IgD-negative memory B cell (primary cell): ENCODE measurements at regions not wholly inside any gene's neighbourhood (a gene's known extent, or its start where the extent isn't known, plus 50 kb on each side); places are given as distances from the start of the nearest gene placed in this dataset.
A peak's percentile ranks its signal among the peaks of the same experiment; 100 is the strongest.

Source experiments
- H3K27ac Mint-ChIP-seq, 3 donors: one replicate each; pipeline ENCODE4 v1.8.0; 2020 to 2022; ENCODE audit warnings: mild to moderate bottlenecking in 3 of 3, mixed read lengths in 3 of 3, moderate library complexity in 1 of 3
- H3K27me3 Mint-ChIP-seq: one replicate; pipeline ENCODE4 v1.8.0; 2021; ENCODE audit warnings: mixed read lengths
- H3K36me3 Mint-ChIP-seq: one replicate; pipeline ENCODE4 v1.8.0; 2020; ENCODE audit warnings: mild to moderate bottlenecking, mixed read lengths
- H3K4me1 Mint-ChIP-seq, 3 donors: one replicate each; pipeline ENCODE4 v1.8.0; 2020 to 2022; ENCODE audit warnings: mixed read lengths in 3 of 3, mild to moderate bottlenecking in 1 of 3
- H3K4me3 Mint-ChIP-seq, 4 donors: one replicate each; pipeline ENCODE4 v1.8.0; 2020 to 2022; ENCODE audit warnings: mild to moderate bottlenecking in 4 of 4, mixed read lengths in 4 of 4, moderate library complexity in 3 of 4
- H3K9me3 Mint-ChIP-seq, 3 donors: one replicate each; pipeline ENCODE4 v1.8.0; 2020 to 2021; ENCODE audit warnings: mixed read lengths in 3 of 3, mild to moderate bottlenecking in 1 of 3

DNA sequence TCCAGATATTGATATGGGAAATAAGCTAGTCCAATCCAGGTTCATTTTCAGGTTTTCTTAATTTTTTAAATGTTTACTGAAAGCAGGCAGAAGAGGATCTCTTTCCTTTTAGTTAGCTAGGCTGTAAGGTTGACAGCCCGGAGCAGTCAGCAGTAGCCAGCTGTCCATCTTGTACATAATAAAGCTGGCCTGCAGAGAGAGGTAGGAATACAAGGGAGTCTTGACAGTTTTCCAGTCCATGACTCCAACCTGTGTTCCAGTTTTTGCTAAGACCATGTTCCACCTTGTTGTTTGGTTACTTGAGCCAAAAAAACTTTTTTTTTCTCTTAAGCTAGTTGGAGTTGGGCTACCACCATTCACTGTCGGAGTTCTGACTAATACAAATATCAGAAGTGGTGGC lies 402.7 kb upstream of the TEX13C start:
- peaks cover 0 to 2% (median 0%) of the 10 kb centered on the region in 3 donors for H3K9me3 Mint-ChIP-seq
- H3K4me3 Mint-ChIP-seq: no peak overlapping the region
- no peaks in the 10 kb centered on the region for H3K36me3 Mint-ChIP-seq
- H3K27ac Mint-ChIP-seq: no peak overlapping the region
- no peaks in the 10 kb centered on the region for H3K4me1 Mint-ChIP-seq
- H3K27me3 Mint-ChIP-seq: no peaks in the 10 kb centered on the region

DNA sequence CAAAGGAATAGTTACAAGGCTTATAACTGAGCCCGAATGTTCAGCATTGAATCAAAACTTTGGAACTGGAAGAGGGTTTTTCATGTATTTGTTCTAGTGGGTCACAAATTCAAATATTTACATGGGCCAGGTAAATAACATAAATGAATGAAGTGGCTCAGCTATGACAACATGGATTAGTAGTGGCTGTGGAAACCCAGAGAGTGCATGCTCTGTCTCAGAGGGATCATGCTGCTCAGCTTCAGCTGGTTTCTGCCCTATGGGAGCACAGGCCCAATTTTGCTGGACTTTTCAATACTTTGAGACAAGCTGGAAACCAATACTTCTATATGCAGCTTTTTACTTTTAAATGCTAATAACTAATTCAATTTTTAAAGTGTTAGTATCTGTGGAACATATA lies 394.0 kb upstream of the TEX13C start:
- Mint-ChIP-seq H3K4me3 (no peak overlapping the region), H3K9me3 (peaks cover 0 to 2% (median 0%) of the 10 kb centered on the region in 3 donors), H3K4me1 (no peaks in the 10 kb centered on the region), H3K27ac (no peak overlapping the region), H3K27me3 (no peaks in the 10 kb centered on the region), H3K36me3 (peaks cover 3% of the 10 kb centered on the region)

DNA sequence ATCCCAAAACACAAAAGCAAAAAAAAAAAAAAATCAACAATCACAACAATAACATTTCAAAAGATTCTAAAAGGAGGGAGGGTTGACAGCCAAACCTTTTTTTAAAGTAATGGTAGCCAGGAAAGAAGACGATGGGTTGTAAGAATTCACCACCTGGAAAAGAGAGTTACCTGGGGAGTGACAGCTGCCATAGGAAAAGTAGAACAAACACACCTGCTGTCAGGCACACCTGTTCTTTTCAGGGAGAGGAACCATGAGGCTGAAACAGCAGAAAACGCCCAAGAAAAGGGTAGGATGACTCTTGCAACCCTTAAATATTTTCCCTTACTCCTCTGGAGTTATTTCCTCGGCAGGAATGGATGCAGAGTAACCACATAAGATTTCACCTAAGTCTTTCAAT lies 388.4 kb upstream of the TEX13C start:
- no peak overlapping the region for H3K27ac Mint-ChIP-seq
- H3K27me3 Mint-ChIP-seq: no peaks in the 10 kb centered on the region
- no peaks in the 10 kb centered on the region for H3K9me3 Mint-ChIP-seq
- no peak overlapping the region for H3K4me3 Mint-ChIP-seq
- H3K4me1 Mint-ChIP-seq: no peaks in the 10 kb centered on the region
- H3K36me3 Mint-ChIP-seq: peaks cover 3% of the 10 kb centered on the region

DNA sequence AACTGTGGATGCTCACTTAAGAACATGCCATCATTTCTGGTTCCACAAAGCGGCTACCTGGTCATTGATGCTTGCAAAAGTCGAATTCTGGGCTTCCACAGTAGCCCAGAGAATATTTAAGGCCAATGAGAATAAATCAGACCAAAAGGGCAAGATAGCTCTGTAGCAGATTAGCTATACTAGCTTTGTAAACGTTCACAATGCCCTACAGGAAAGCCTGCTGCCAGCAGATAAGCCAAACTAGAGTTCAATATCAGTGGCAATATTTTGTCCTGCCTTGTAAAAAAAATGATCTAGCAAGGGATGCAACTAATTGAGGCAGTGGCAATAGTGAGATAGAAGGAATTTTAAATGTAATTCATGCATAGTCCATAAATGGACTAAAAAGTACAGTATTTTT lies 387.7 kb upstream of the TEX13C start:
- Mint-ChIP-seq H3K4me3 (no peak overlapping the region), H3K27me3 (no peaks in the 10 kb centered on the region), H3K4me1 (no peaks in the 10 kb centered on the region), H3K36me3 (peaks cover 3% of the 10 kb centered on the region), H3K9me3 (no peaks in the 10 kb centered on the region), H3K27ac (no peak overlapping the region)

DNA sequence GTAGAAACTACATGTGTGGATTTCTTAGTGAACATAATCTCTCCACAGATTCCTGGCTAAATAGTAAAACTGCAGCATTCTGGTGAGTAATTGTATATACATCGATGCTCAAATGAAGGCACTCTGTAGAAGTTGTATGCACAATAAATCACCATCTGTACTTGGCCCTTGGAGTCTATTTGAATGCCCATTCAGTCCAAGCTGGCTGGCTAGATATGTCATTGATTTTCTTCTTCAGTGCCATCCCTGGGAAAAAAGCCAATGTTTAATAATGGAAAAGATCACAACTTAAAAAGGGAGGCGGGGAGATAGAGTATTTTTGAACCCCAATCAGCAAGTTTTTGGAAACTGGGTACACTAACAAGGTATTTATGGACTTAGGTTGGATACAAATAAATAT lies 381.0 kb upstream of the TEX13C start:
- Mint-ChIP-seq H3K4me1 (no peaks in the 10 kb centered on the region), H3K36me3 (peaks cover 3% of the 10 kb centered on the region), H3K27ac (no peak overlapping the region), H3K27me3 (no peaks in the 10 kb centered on the region), H3K4me3 (no peak overlapping the region), H3K9me3 (peaks cover 0 to 2% (median 0%) of the 10 kb centered on the region in 3 donors)

DNA sequence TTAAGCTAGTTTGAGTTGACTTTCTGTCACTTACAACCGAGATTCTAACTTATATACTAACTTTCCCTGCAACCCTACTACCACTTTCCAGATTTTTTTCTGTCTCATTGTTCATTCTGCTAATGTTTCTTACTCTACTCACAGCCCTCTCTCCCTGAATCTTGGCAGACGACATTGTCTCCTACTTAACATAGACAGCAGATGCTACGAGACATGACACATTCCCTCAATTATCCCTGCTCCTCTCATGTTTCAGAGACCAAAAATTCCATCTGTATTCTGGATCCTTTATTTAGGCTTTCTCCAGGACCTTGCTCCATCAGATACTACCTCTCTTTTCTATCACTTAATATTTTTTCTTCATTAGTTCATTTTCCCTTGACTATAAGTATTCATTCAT lies 379.1 kb upstream of the TEX13C start:
- H3K9me3 Mint-ChIP-seq: peaks cover 0 to 2% (median 0%) of the 10 kb centered on the region in 3 donors
- no peak overlapping the region for H3K27ac Mint-ChIP-seq
- H3K36me3 Mint-ChIP-seq: peaks cover 3% of the 10 kb centered on the region
- no peaks in the 10 kb centered on the region for H3K4me1 Mint-ChIP-seq
- no peak overlapping the region for H3K4me3 Mint-ChIP-seq
- H3K27me3 Mint-ChIP-seq: no peaks in the 10 kb centered on the region

DNA sequence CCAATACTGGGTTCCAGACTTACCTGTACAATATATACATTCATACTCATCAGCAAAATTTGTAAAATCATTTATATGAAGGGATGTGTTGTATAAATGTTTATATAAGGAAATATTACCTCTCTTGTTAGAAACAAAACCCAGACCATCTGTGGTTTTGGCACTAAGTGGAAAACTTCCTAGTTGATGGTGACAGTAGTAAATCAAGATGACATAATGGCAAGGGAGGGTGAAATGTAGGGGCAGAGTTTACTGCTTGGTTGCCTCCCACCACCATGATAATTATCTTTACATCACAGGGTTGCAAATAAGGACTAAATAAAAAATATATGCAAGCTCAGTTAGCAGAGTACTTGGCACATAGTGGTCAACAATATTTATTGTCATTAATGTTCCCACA lies 365.3 kb upstream of the TEX13C start:
- Mint-ChIP-seq H3K36me3 (no peaks in the 10 kb centered on the region), H3K9me3 (no peaks in the 10 kb centered on the region), H3K4me1 (no peaks in the 10 kb centered on the region), H3K4me3 (no peak overlapping the region), H3K27ac (no peak overlapping the region), H3K27me3 (no peaks in the 10 kb centered on the region)

DNA sequence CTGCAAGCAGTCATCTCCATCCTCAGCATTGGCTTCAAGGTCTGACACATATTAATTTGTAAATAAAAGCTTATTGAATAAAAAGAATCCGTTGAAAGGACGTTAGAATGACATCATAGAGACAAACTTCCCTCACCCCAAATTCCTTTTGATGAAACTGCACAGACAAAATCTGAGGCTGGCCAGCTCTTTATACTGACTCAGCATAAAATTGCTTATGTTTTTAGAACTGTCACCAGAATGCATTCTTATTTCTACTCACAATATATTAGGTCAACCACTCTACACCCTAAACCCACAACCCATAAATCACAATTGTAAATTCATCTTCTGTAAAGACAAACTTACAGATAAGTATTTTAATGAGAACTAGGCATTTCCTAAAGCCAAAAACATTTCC lies 359.2 kb upstream of the TEX13C start:
- Mint-ChIP-seq H3K4me3 (no peak overlapping the region), H3K4me1 (no peaks in the 10 kb centered on the region), H3K27me3 (no peaks in the 10 kb centered on the region), H3K9me3 (peaks cover 0 to 3% (median 1%) of the 10 kb centered on the region in 3 donors), H3K36me3 (no peaks in the 10 kb centered on the region), H3K27ac (no peak overlapping the region)

DNA sequence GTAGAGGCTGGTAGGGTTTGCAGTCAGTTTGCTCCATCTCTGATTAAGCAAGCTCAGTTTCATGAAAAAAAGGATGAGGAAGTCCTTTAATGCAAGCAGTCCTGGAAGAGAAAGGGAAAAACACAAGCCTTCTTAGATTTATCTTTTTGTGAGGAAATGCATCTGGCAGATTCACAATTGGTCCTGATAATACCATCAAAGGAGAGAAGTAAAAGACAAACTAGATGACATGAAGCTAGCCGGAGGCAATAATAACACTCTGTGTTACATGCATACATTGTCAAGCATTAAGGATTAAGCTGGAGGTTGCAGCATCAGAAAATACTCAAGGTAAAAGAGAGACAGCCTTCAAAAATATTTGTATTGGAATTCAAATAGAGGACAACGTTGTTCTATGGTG lies 356.0 kb upstream of the TEX13C start, which contains the start of gene TENM1:
Gene TENM1 (minus strand): TSS at position 101 of the 400 bp plus-strand sequence.
- Mint-ChIP-seq H3K27me3 (no peaks in the 10 kb centered on the region), H3K36me3 (no peaks in the 10 kb centered on the region), H3K4me1 (no peaks in the 10 kb centered on the region), H3K9me3 (peaks cover 0 to 5% (median 3%) of the 10 kb centered on the region in 3 donors), H3K4me3 (no peak within 1 kb of the TSS), H3K27ac (no peak within 1 kb of the TSS)

DNA sequence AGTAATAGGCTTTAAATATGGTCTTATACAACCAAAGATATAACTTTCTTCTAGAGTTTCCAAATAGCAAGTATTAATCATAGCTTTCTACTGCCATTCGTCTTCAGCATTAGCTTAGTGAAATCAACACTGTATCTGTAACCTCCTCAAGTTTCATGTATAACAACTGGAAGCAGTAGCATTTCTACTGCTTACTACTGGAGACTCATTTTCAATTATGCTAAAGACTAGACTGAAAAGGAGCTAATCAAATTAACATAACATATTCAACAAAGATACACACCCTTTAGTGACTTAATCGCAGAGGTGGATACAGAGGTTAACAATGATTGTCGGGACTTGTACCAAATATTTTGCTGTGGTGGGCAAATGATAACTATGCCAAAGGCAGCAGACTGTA lies 344.2 kb upstream of the TEX13C start:
- no peaks in the 10 kb centered on the region for H3K27me3 Mint-ChIP-seq
- H3K36me3 Mint-ChIP-seq: no peaks in the 10 kb centered on the region
- no peak overlapping the region for H3K4me3 Mint-ChIP-seq
- H3K27ac Mint-ChIP-seq: no peak overlapping the region
- no peaks in the 10 kb centered on the region for H3K4me1 Mint-ChIP-seq
- H3K9me3 Mint-ChIP-seq: peaks cover 0 to 6% (median 2%) of the 10 kb centered on the region in 3 donors

DNA sequence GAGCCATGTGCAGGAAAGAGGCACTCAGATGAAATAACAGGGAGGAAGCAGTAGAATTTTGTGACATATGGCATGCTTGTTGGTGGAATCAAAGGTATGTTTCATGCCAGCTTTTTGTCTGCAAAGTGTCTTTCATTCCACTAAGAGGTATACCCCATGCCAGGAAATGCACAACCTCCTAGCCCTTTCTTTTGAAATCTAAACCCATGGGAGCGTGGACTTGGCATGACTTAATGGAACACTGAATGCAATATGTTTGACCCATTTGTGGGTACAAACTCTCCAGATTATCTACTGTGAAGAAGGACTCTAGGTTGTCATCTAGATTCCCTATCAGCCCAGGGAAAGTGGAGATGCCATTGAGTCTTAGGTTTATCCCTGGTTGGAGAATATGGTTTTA lies 338.3 kb upstream of the TEX13C start:
- no peak overlapping the region for H3K4me3 Mint-ChIP-seq
- H3K9me3 Mint-ChIP-seq: peaks cover 0 to 6% (median 0%) of the 10 kb centered on the region in 3 donors
- no peak overlapping the region for H3K27ac Mint-ChIP-seq
- no peaks in the 10 kb centered on the region for H3K27me3 Mint-ChIP-seq
- no peaks in the 10 kb centered on the region for H3K36me3 Mint-ChIP-seq
- H3K4me1 Mint-ChIP-seq: no peaks in the 10 kb centered on the region

DNA sequence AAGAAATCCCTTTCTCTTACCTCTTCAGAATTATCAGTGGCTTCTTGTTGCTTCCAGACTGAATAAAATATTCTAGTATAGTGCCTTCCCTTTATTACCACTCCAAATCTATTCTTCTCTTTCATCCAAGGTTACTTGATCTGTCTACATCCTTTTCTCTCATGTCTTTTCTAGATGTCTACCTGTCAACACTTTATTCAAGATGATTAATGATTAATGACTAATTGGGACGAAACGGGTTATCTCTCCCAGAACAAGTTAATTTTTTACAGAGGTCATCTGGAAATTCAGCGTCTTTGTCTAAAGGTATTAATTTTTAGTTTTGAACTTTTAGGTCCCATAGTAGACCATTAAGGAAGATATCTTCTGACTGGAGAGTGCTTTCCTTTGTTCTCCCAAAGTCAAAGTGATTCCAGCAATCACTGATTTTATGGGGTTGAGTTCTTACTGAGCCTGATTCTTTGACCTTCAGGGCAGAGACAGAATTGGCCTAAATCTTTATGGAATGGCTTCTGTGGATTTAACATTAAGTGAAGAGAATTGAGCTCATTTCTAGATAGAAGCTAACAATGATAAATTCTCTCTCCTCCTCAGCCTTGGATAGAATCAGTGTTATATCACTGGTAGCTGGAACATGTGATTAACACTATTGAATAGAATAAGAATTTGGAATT lies 335.4 kb upstream of the TEX13C start:
- peaks cover 0 to 4% (median 0%) of the 10 kb centered on the region in 3 donors for H3K9me3 Mint-ChIP-seq

DNA sequence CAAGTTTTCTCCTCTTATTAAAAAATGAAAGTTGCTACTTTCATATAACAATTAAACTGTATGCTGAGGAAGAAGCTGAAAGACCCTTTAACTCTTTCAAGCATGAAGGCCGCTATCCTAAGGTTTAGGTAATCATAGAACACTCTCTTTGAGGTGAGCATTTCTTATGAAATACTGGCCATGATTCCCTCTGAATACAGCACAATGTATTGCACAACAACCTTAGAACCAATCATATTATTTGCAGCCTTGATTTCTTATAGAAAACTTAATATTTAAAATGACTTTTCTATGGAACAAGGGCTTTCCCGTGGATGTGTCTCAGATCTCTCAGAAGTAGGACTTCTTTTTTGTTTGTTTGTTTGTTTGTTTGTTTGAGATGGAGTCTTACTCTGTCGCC lies 333.4 kb upstream of the TEX13C start:
- H3K4me3 Mint-ChIP-seq: no peak overlapping the region
- no peak overlapping the region for H3K27ac Mint-ChIP-seq
- H3K27me3 Mint-ChIP-seq: no peaks in the 10 kb centered on the region
- no peaks in the 10 kb centered on the region for H3K4me1 Mint-ChIP-seq
- H3K36me3 Mint-ChIP-seq: no peaks in the 10 kb centered on the region
- H3K9me3 Mint-ChIP-seq: peaks cover 0 to 4% (median 0%) of the 10 kb centered on the region in 3 donors

More for the DNA sequence above, 335.4 kb upstream of the TEX13C start:
- no peaks in the 10 kb centered on the region for H3K36me3 Mint-ChIP-seq
- H3K4me1 Mint-ChIP-seq: no peaks in the 10 kb centered on the region
- H3K27ac Mint-ChIP-seq: peak overlapping the region in 1 of 3 donors; percentile 28
- H3K27me3 Mint-ChIP-seq: no peaks in the 10 kb centered on the region
- H3K4me3 Mint-ChIP-seq: no peak overlapping the region

DNA sequence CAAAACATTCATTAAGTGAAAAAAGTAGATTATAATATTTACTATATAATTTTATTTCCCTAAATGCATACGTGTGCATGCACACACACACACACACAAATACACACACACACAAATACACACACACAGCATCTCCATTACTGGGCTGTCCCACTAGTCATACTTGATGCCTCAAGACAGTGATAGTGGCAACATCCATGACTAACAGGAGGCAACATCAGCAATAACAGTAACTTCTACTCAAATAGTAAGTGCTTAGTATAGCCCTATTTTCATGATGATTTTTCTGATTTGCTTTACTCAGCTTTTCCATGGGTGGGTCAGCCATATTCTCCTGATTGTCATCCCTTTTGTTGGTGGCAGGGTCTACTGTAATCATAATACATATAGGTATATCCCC lies 325.9 kb upstream of the TEX13C start:
- no peak overlapping the region for H3K4me3 Mint-ChIP-seq
- peaks cover 0 to 2% (median 0%) of the 10 kb centered on the region in 3 donors for H3K9me3 Mint-ChIP-seq
- no peaks in the 10 kb centered on the region for H3K36me3 Mint-ChIP-seq

DNA sequence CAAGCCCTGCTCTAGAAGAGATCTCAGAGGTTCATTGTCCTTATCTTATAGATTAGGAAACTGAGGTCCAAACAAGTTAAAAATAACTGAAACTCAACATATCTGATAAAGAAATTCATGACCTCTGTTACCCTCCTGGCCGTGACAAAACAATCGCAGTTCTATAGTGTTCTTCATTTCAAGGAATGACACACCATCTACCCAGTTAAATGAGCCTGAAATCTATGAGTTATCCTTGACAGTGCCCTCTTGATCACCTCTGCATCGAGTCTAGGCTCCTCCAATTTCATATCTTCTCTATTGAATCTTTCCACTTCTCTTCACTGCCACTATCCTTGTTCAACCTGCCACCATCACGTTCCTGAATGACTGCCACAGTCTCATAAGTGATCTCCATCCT lies 325.3 kb upstream of the TEX13C start:
- H3K27ac Mint-ChIP-seq: no peak overlapping the region
- H3K4me1 Mint-ChIP-seq: no peaks in the 10 kb centered on the region
- peaks cover 0 to 2% (median 0%) of the 10 kb centered on the region in 3 donors for H3K9me3 Mint-ChIP-seq
- no peak overlapping the region for H3K4me3 Mint-ChIP-seq
- H3K36me3 Mint-ChIP-seq: no peaks in the 10 kb centered on the region
- no peaks in the 10 kb centered on the region for H3K27me3 Mint-ChIP-seq

More for the DNA sequence above, 325.9 kb upstream of the TEX13C start:
- Mint-ChIP-seq H3K4me1 (no peaks in the 10 kb centered on the region), H3K27ac (no peak overlapping the region), H3K27me3 (no peaks in the 10 kb centered on the region)

DNA sequence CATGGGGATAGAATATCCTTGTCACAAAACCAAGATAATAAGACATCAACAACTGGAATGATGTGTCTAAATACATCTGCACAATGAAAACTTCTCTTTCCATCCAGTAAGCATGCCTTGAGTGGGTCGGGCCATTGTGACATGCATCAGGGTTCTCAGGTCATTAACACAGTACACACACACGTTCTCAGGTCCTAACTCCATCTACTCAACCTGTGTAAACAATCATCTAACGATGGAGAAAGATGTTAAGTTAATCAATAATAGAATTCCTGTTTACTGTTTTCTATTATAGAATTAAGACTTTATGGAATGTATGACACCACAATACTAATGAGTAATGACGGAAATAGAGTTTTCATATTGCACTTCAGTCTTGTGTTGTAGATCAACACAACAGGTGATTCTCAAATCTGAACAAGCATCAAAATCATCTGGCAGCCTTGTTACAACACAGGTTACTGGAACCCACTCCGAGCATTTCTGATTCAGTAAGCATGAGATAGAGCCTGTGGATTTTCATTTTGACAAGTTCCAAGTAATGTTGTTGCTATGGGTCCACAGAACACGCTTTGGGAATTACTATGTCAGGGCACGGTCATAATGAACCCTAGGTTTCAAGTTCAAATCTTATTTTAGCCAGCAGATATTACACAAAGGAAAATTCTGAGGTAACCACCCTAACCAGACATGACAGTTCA lies 315.8 kb upstream of the TEX13C start:
- Mint-ChIP-seq H3K27ac (no peak overlapping the region), H3K4me1 (no peaks in the 10 kb centered on the region), H3K9me3 (no peaks in the 10 kb centered on the region), H3K36me3 (peaks cover 4% of the 10 kb centered on the region), H3K27me3 (no peaks in the 10 kb centered on the region), H3K4me3 (no peak overlapping the region)
